HEK293 (cell line): ENCODE measurements at regions not wholly inside any gene's neighbourhood (a gene's known extent, or its start where the extent isn't known, plus 50 kb on each side); places are given as distances from the start of the nearest gene placed in this dataset.

ENCODE experiments used
- CTCF ChIA-PET: fragments of 350-600 bp; formaldehyde crosslinking; extraction: SDS; loops from one replicate; lab custom pipeline; 2021; ENCODE audit warnings: antibody characterized with exemption; lab: Yijun Ruan, JAX
- POLR2A ChIA-PET: fragments of 300-600 bp; formaldehyde crosslinking; extraction: SDS; loops from one replicate; lab custom pipeline; 2020; ENCODE audit warnings: antibody characterized with exemption, inconsistent platforms; lab: Yijun Ruan, JAX
- H3K27ac ChIP-seq: fragments of 200-500 bp; sonication (Bioruptor generic); 2 replicates; pipeline ENCODE4 v1.5.1; 2014; ENCODE audit warnings: low read depth, low read length, control low read depth, inconsistent platforms; ENCODE audit errors: extremely low read depth
- H3K36me3 ChIP-seq, 2 experiments: fragments of 200-500 bp in 1 of 2; sonication (Bioruptor generic) in 1 of 2; 1 replicate in 1 of 2; 2 replicates in 1 of 2; pipeline ENCODE4 v1.5.1; 2014 to 2017; ENCODE audit warnings: inconsistent platforms in 2 of 2, low read length in 2 of 2; ENCODE audit not compliant: control insufficient read depth in 2 of 2, insufficient read depth in 1 of 2
- H3K4me1 ChIP-seq: fragments of 200-500 bp; sonication (Bioruptor generic); 2 replicates; pipeline ENCODE4 v1.5.1; 2014; ENCODE audit warnings: mild to moderate bottlenecking, low read length, inconsistent platforms; ENCODE audit not compliant: control insufficient read depth, insufficient read depth
- H3K4me3 ChIP-seq: 2 replicates; pipeline ENCODE4 v1.5.1; 2011; ENCODE audit warnings: low read depth, mild to moderate bottlenecking, control low read depth, low read length, moderate library complexity
- H3K9me3 ChIP-seq: fragments of 200-500 bp; sonication (Bioruptor generic); 2 replicates; pipeline ENCODE4 v1.5.1; 2014; ENCODE audit warnings: low read depth, low read length, inconsistent platforms; ENCODE audit not compliant: control insufficient read depth, insufficient read depth
- FEZF1 ChIP-seq: fragments of 450-650 bp; formaldehyde crosslinking; IDR thresholded peaks from 2 replicates; pipeline ENCODE4 v1.5.1; 2016; ENCODE audit warnings: missing biosample characterization, missing genetic modification characterization
- HOXC10 ChIP-seq: sonication (generic); formaldehyde crosslinking; IDR thresholded peaks from 2 replicates; pipeline ENCODE4 v1.8.1; 2023; ENCODE audit warnings: mild to moderate bottlenecking, missing genetic modification reagents
- OVOL3 ChIP-seq: fragments of 450-650 bp; formaldehyde crosslinking; IDR thresholded peaks from 2 replicates; pipeline ENCODE4 v1.5.1; 2016; ENCODE audit warnings: missing biosample characterization, missing genetic modification characterization
- PRDM1 ChIP-seq: fragments of 450-650 bp; formaldehyde crosslinking; IDR thresholded peaks from 2 replicates; pipeline ENCODE4; 2016; ENCODE audit warnings: missing biosample characterization, missing genetic modification characterization
- SCRT2 ChIP-seq: fragments of 450-650 bp; formaldehyde crosslinking; IDR thresholded peaks from 2 replicates; pipeline ENCODE4 v1.5.1; 2016; ENCODE audit warnings: missing biosample characterization, missing genetic modification characterization
- TRIM28 ChIP-seq: IDR thresholded peaks from 2 replicates; pipeline ENCODE4 v1.6.1; 2011; ENCODE audit warnings: low read length, control low read depth, borderline replicate concordance
- ZBTB10 ChIP-seq: fragments of 450-650 bp; formaldehyde crosslinking; IDR thresholded peaks from 2 replicates; pipeline ENCODE4 v1.5.1; 2016; ENCODE audit warnings: missing biosample characterization, missing genetic modification characterization
- ZBTB26 ChIP-seq: fragments of 450-650 bp; formaldehyde crosslinking; optimal IDR thresholded peaks from 2 replicates; pipeline ENCODE3; 2016; ENCODE audit warnings: missing biosample characterization, mild to moderate bottlenecking, missing genetic modification characterization
- ZNF18 ChIP-seq: fragments of 450-650 bp; formaldehyde crosslinking; IDR thresholded peaks from 2 replicates; pipeline ENCODE4 v1.5.1; 2016; ENCODE audit warnings: missing biosample characterization, missing genetic modification characterization
- ZNF211 ChIP-seq: fragments of 450-650 bp; formaldehyde crosslinking; IDR thresholded peaks from 2 replicates; pipeline ENCODE4 v1.5.1; 2016; ENCODE audit warnings: low read depth, missing biosample characterization, missing genetic modification characterization
- ZNF274 ChIP-seq, 2 experiments: fragments of 200-500 bp in 1 of 2; fragments of 450-650 bp in 1 of 2; sonication (Bioruptor generic) in 1 of 2; formaldehyde crosslinking in 1 of 2; IDR thresholded peaks; 2 replicates each; pipeline versions ENCODE4 v1.5.1 to v1.6.1; 2014 to 2016; ENCODE audit warnings: borderline replicate concordance in 1 of 2, inconsistent platforms in 1 of 2, low read length in 1 of 2, missing biosample characterization in 1 of 2, missing genetic modification characterization in 1 of 2
- ZNF324 ChIP-seq: fragments of 450-650 bp; formaldehyde crosslinking; IDR thresholded peaks from 2 replicates; pipeline ENCODE4 v1.5.1; 2016; ENCODE audit warnings: missing biosample characterization, missing genetic modification characterization
- ZNF416 ChIP-seq: fragments of 450-650 bp; formaldehyde crosslinking; IDR thresholded peaks from 2 replicates; pipeline ENCODE4 v1.5.1; 2016; ENCODE audit warnings: missing biosample characterization, missing genetic modification characterization
- ZNF433 ChIP-seq: fragments of 450-650 bp; formaldehyde crosslinking; IDR thresholded peaks from 2 replicates; pipeline ENCODE4 v1.5.1; 2016; ENCODE audit warnings: missing biosample characterization, missing genetic modification characterization, low read depth
- ZNF555 ChIP-seq: fragments of 450-650 bp; formaldehyde crosslinking; conservative IDR thresholded peaks from 2 replicates; pipeline ENCODE4 v1.5.1; 2017; ENCODE audit warnings: missing biosample characterization, mild to moderate bottlenecking, missing genetic modification characterization, inconsistent platforms
- ZNF639 ChIP-seq: fragments of 450-650 bp; formaldehyde crosslinking; IDR thresholded peaks from 2 replicates; pipeline ENCODE4 v1.5.1; 2016; ENCODE audit warnings: missing biosample characterization, missing genetic modification characterization
- ZSCAN16 ChIP-seq: fragments of 450-650 bp; formaldehyde crosslinking; IDR thresholded peaks from 2 replicates; pipeline ENCODE4 v1.5.1; 2016; ENCODE audit warnings: missing biosample characterization, missing genetic modification characterization

GRCh38 chr6:112651239-112651638, 304.1 kb downstream of the RFPL4B start (continued):
- TF ChIP-seq ZNF324 (no peak), ZBTB10 (tag by site-specific recombination) (no peak), ZNF416 (tag by site-specific recombination) (no peak), PRDM1 (tag by site-specific recombination) (no peak), ZNF555 (tag by site-specific recombination) (no peak), ZNF639 (no peak), ZNF433 (tag by site-specific recombination) (no peak), ZBTB26 (no peak), ZNF274 (IDR thresholded peaks at IDR 0.05; ENCODE audit: low read length) (no peak), ZNF274 (tag by site-specific recombination; IDR thresholded peaks at IDR 0.05; ENCODE audit: borderline replicate concordance) (no peak)

- TF ChIP-seq ZSCAN16 (tag by site-specific recombination): no peak
- TF ChIP-seq OVOL3: no peak
- POLR2A ChIA-PET: no interaction called here
- Histone ChIP-seq H3K9me3 (no peaks in the 10 kb centered on the region), H3K4me3 (no peak overlapping the region), H3K36me3 (no peaks in the 10 kb centered on the region), H3K4me1 (no peaks in the 10 kb centered on the region), H3K27ac (no peak overlapping the region)
- CTCF ChIA-PET: interaction anchor here (0.7 kb wide), 1 partner anchor 79 kb away, joined by 4 read pairs; no protein-coding TSS in a partner anchor
Observed at GRCh38 chr6:112659912-112660311, 312.8 kb downstream of the RFPL4B start.

- POLR2A ChIA-PET: no interaction called here
- no peak overlapping the region for H3K27ac ChIP-seq
- no peak for TF ChIP-seq ZNF18
- TF ChIP-seq HOXC10 (CRISPR knock-in tag): no peak
- TF ChIP-seq ZNF211 (tag by site-specific recombination): no peak
- peak; percentile 33; the same call in 1 of the 2 replicates for TF ChIP-seq SCRT2 (tag by site-specific recombination)
- TF ChIP-seq FEZF1 (tag by site-specific recombination): no peak
- no peak for TF ChIP-seq TRIM28
- H3K36me3 ChIP-seq: no peaks in the 10 kb centered on the region
- no peaks in the 10 kb centered on the region for H3K4me1 ChIP-seq
- H3K9me3 ChIP-seq: no peaks in the 10 kb centered on the region
- CTCF ChIA-PET: no interaction called here
- no peak overlapping the region for H3K4me3 ChIP-seq
Observed at GRCh38 chr6:112660626-112661025, 313.5 kb downstream of the RFPL4B start.
